Thyroid gland (tissue), 4 donors: ENCODE measurements at regions not wholly inside any gene's neighbourhood (a gene's known extent, or its start where the extent isn't known, plus 50 kb on each side); places are given as distances from the start of the nearest gene placed in this dataset.

ENCODE experiments used
- DNase-seq, 2 donors: peaks; one replicate each; pipeline ENCODE4 v3.0.0-alpha.2; 2019
- H3K27ac ChIP-seq, 3 donors: fragments of 200-600 bp; sonication (generic); 1 replicate in 2 of 3; 2 replicates in 1 of 3; pipeline ENCODE4 v1.5.1; 2016 to 2019; ENCODE audit warnings: mild to moderate bottlenecking in 1 of 3, moderate library complexity in 1 of 3
- H3K27me3 ChIP-seq: fragments of 200-600 bp; sonication (generic); one replicate; pipeline ENCODE4 v1.5.1; 2019
- H3K36me3 ChIP-seq, 2 donors: fragments of 200-600 bp; sonication (generic); one replicate each; pipeline ENCODE4 v1.5.1; 2016 to 2019
- H3K4me1 ChIP-seq, 2 donors: fragments of 200-600 bp; sonication (generic); one replicate each; pipeline ENCODE4 v1.5.1; 2017 to 2019
- H3K4me3 ChIP-seq, 3 donors: fragments of 200-600 bp; sonication (generic); replicated peaks in 1 of 3; 1 replicate in 2 of 3; 2 replicates in 1 of 3; pipeline ENCODE4 v1.5.1; 2016; ENCODE audit warnings: mild to moderate bottlenecking in 1 of 3
- H3K9me3 ChIP-seq: fragments of 200-600 bp; sonication (generic); one replicate; pipeline ENCODE4 v1.5.1; 2017
- POLR2A ChIP-seq, 2 donors: fragments of 450-650 bp; IDR thresholded peaks; one replicate each; pipeline ENCODE4 v1.6.1; 2017; ENCODE audit warnings: antibody characterized with exemption in 2 of 2, mild to moderate bottlenecking in 2 of 2, moderate library complexity in 1 of 2
- WGBS, 2 donors: methylation state at CpG; one replicate each; pipeline ENCODE4 v1.1.5; 2017; 5-methylcytosine and 5-hydroxymethylcytosine counted together
- intact Hi-C: fragments of 100-400 bp; cut with DNase I; formaldehyde crosslinking; loops from one replicate; pipeline ENCODE4 v1.15.1; 2023
- TF ChIP-seq, protein P1 (sequence below), 6 experiments: fragments of 200-600 bp in 3 of 6; fragments of 450-650 bp in 3 of 6; sonication (generic) in 3 of 6; IDR thresholded peaks; one replicate each; pipeline ENCODE4 v1.5.1; 2016 to 2019; ENCODE audit warnings: antibody characterized with exemption in 6 of 6, mild to moderate bottlenecking in 2 of 6, inconsistent platforms in 1 of 6, moderate library complexity in 1 of 6

DNA sequence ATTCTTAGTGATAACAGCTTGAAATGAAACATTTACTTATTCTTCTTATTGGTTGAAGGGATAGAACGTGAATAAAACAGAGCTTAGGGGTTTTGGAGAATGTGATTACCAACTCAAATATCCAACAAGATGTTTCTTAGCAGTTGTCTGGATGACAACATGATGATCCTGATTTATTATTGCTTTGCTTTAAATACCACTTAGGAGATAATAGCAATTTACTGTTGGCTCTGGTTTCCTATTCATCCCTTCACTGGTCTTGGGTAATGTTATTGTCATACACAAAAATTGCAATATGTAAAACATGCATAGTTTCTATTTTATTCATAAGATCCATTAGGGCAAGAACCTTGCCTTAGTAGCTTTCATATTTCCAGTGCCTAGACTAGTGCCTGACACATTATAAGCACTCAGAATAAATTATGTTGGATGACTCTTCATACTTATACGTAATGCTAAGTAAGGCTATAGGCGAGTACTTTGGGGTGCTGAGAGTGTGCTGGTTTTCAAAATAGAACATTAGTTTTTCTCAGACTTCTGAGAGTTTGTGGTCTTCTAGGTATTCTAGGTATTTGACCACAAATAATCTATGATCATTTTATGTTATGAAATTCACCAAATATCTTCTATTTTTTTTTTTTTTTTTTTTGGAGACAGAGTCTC is 58.6 kb upstream of the PGRMC2 start:
- no peaks in the 10 kb centered on the region for H3K27me3 ChIP-seq
- intact Hi-C loops: no loop called here
- no peak overlapping the region for H3K4me3 ChIP-seq
- no peak overlapping the region for H3K27ac ChIP-seq
- H3K4me1 ChIP-seq: peaks cover 4 to 10% of the 10 kb centered on the region in 2 donors
- no peaks in the 10 kb centered on the region for H3K9me3 ChIP-seq
- no peaks in the 10 kb centered on the region for H3K36me3 ChIP-seq
- no peak for DNase-seq
- TF ChIP-seq, protein P1, sequence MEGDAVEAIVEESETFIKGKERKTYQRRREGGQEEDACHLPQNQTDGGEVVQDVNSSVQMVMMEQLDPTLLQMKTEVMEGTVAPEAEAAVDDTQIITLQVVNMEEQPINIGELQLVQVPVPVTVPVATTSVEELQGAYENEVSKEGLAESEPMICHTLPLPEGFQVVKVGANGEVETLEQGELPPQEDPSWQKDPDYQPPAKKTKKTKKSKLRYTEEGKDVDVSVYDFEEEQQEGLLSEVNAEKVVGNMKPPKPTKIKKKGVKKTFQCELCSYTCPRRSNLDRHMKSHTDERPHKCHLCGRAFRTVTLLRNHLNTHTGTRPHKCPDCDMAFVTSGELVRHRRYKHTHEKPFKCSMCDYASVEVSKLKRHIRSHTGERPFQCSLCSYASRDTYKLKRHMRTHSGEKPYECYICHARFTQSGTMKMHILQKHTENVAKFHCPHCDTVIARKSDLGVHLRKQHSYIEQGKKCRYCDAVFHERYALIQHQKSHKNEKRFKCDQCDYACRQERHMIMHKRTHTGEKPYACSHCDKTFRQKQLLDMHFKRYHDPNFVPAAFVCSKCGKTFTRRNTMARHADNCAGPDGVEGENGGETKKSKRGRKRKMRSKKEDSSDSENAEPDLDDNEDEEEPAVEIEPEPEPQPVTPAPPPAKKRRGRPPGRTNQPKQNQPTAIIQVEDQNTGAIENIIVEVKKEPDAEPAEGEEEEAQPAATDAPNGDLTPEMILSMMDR (IDR thresholded peaks at IDR 0.05): no peak
- TF ChIP-seq POLR2A (IDR thresholded peaks at IDR 0.05): no peak
- 97% methylated on average over 3 of the region's 3 CpGs for WGBS, 2 donors

DNA sequence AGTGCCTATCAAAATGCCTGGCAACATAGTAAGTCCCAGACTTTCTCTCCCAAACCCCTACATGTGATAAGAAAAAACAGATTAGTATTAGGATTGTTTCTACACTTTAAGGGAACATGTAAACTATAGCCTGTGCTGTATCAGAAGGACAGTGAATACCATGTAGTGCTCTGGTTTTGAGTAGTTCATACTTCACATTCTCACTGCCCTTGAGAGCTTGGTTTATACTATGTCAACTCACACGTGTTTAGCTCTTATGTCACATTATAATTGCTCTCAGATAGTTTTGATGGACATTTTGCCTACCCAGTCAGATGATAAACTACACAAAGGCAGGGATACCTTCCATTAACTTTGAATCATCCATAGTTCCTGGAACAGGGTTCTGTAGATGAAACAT is 58.0 kb upstream of the PGRMC2 start:
- H3K27ac ChIP-seq: no peak overlapping the region

DNA sequence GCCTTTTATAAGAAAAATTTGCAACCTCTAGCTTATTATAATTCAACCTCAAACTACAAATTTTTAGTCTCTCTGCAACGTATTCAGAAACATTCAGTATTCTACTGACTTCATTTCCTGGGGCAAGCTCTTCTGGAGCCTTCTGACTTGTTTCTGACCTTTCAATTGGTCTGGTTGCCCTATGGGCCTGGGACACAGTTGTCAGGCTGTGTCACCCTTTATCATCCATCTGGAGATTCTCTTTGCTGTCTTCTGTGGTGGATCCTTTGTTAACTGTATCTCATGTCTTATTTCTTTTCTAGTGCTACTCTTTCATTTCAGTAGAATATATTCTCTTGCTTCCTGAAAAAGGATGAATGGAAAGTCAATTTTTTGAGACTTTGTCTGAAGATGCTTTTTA is 55.1 kb upstream of the PGRMC2 start:
- no peak overlapping the region for H3K4me3 ChIP-seq
- WGBS, 2 donors: 79 to 80% methylated on average over 1 of the region's 1 CpG
- no peak overlapping the region for H3K27ac ChIP-seq
- H3K27me3 ChIP-seq: no peaks in the 10 kb centered on the region
- no peaks in the 10 kb centered on the region for H3K9me3 ChIP-seq
- no peaks in the 10 kb centered on the region for H3K36me3 ChIP-seq
- DNase-seq: no peak
- TF ChIP-seq, protein P1 (IDR thresholded peaks at IDR 0.05): no peak
- no peak for TF ChIP-seq POLR2A (IDR thresholded peaks at IDR 0.05)
- peaks cover 0 to 7% of the 10 kb centered on the region in 2 donors for H3K4me1 ChIP-seq
- intact Hi-C loops: no loop called here

More for the DNA sequence above, 58.0 kb upstream of the PGRMC2 start:
- TF ChIP-seq, protein P1 (IDR thresholded peaks at IDR 0.05): no peak
- no peak for TF ChIP-seq POLR2A (IDR thresholded peaks at IDR 0.05)
- intact Hi-C loops: no loop called here
- no peak for DNase-seq
- Histone ChIP-seq H3K9me3 (no peaks in the 10 kb centered on the region), H3K36me3 (no peaks in the 10 kb centered on the region), H3K27me3 (no peaks in the 10 kb centered on the region), H3K4me1 (peaks cover 4 to 10% of the 10 kb centered on the region in 2 donors), H3K4me3 (no peak overlapping the region)
- WGBS, 2 donors: 58% methylated on average over 1 of the region's 1 CpG

DNA sequence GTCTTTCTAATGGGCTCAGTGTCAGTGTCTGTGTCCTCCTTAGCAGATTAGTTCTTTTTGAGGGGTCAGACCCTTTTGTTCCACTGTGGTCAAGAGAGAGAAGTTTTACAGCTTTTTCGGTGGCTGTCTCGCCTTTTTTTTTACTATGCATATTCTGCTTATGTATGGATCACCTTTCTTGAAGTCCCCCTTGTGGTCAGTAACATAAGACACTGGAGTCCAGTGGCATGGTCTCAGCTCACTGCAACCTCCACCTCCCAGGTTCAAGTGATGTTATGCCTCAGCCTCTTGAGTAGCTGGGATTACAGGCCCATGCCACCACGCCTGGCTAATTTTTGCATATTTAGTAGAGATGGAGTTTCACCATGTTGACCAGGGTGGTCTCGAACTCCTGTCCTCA is 54.0 kb upstream of the PGRMC2 start:
- 97 to 98% methylated on average over 4 of the region's 4 CpGs for WGBS, 2 donors
- H3K27ac ChIP-seq: no peak overlapping the region
- no peaks in the 10 kb centered on the region for H3K9me3 ChIP-seq
- H3K4me1 ChIP-seq: no peaks in the 10 kb centered on the region
- TF ChIP-seq POLR2A (IDR thresholded peaks at IDR 0.05): no peak
- TF ChIP-seq, protein P1 (IDR thresholded peaks at IDR 0.05): no peak
- intact Hi-C loops: no loop called here
- H3K36me3 ChIP-seq: no peaks in the 10 kb centered on the region
- H3K4me3 ChIP-seq: no peak overlapping the region
- no peak for DNase-seq
- no peaks in the 10 kb centered on the region for H3K27me3 ChIP-seq

DNA sequence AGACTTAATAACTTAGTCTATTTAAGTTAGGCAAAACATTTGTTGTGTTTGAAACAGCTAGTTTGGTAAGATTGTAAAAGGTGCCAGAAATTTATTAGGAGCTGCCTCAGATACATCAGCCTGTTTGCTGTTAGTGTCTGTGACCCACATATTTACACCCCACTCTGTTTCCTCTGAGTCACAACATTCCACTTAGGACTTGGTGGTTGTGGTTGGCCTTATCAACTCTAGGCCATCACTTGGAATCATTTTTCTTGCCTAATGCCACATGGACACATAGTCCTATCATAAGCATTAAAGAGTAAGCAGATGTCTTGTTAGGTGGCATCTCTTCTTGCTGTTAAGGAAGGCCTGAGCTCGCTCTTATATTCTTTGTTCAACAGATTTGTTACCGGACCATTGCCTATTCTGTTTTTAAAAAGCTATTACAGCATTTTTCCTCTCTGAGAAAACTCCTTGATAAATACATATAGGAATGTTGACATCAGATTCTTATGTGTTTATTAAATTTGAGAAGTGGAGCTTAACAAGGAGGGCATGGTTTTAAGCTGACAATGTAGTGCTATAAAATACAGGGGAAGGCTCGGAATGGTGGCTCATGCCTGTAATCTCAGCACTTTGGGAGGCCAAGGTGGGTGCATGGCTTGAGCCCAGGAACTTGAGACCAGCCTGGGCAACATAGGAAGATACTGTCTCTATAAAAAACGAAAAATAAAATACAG is 51.2 kb upstream of the PGRMC2 start:
- DNase-seq: no peak
- Histone ChIP-seq H3K4me1 (peaks cover 0 to 2% of the 10 kb centered on the region in 2 donors), H3K27me3 (no peaks in the 10 kb centered on the region), H3K9me3 (no peaks in the 10 kb centered on the region), H3K4me3 (no peak overlapping the region), H3K27ac (no peak overlapping the region), H3K36me3 (no peaks in the 10 kb centered on the region)
- intact Hi-C loops: no loop called here
- 81 to 93% methylated on average over 4 of the region's 4 CpGs for WGBS, 2 donors
- TF ChIP-seq, protein P1 (IDR thresholded peaks at IDR 0.05): no peak
- no peak for TF ChIP-seq POLR2A (IDR thresholded peaks at IDR 0.05)
